Peyer's patch (tissue), 4 donors: ENCODE measurements at regions not wholly inside any gene's neighbourhood (a gene's known extent, or its start where the extent isn't known, plus 50 kb on each side); places are given as distances from the start of the nearest gene placed in this dataset.

ENCODE experiments used
- DNase-seq, 3 donors: peaks; one replicate each; pipeline ENCODE4 v3.0.0-alpha.2; 2017 to 2019
- H3K27ac ChIP-seq, 4 donors: fragments of 200-600 bp; sonication (generic); one replicate each; pipeline ENCODE4 v1.5.1; 2016 to 2019
- H3K27me3 ChIP-seq, 2 donors: fragments of 200-600 bp; sonication (generic); one replicate each; pipeline ENCODE4 v1.5.1; 2019
- H3K36me3 ChIP-seq, 3 donors: fragments of 200-600 bp; sonication (generic); one replicate each; pipeline ENCODE4 v1.5.1; 2016 to 2019
- H3K4me1 ChIP-seq, 4 donors: fragments of 200-600 bp; sonication (generic); one replicate each; pipeline ENCODE4 v1.5.1; 2016 to 2019
- H3K4me3 ChIP-seq, 4 donors: fragments of 200-600 bp; sonication (generic); 1 replicate in 3 of 4; 2 replicates in 1 of 4; pipeline ENCODE4 v1.5.1; 2016 to 2019; ENCODE audit warnings: mild to moderate bottlenecking in 1 of 4
- H3K9me3 ChIP-seq, 4 donors: fragments of 200-600 bp; sonication (generic); one replicate each; pipeline ENCODE4 v1.5.1; 2016 to 2019; ENCODE audit warnings: mild to moderate bottlenecking in 1 of 4
- CTCF ChIP-seq, 6 experiments: fragments of 450-650 bp in 4 of 6; fragments of 200-600 bp in 2 of 6; sonication (generic) in 1 of 6; IDR thresholded peaks; one replicate each; pipeline ENCODE4 v1.5.1; 2017 to 2019; ENCODE audit warnings: antibody characterized with exemption in 6 of 6, mild to moderate bottlenecking in 3 of 6, moderate library complexity in 1 of 6
- POLR2A ChIP-seq, 2 donors: fragments of 450-650 bp; IDR thresholded peaks; one replicate each; pipeline ENCODE4 v1.5.1; 2017; ENCODE audit warnings: antibody characterized with exemption in 2 of 2, mild to moderate bottlenecking in 2 of 2, moderate library complexity in 2 of 2

- Histone ChIP-seq H3K4me1 (no peaks in the 10 kb centered on the region), H3K4me3 (no peak overlapping the region), H3K36me3 (no peaks in the 10 kb centered on the region), H3K9me3 (no peaks in the 10 kb centered on the region), H3K27me3 (no peaks in the 10 kb centered on the region), H3K27ac (no peak overlapping the region)
- TF ChIP-seq CTCF (IDR thresholded peaks at IDR 0.05) (no peak), POLR2A (IDR thresholded peaks at IDR 0.05) (no peak)
- no peak for DNase-seq
These were observed 547.8 kb upstream of the TBL1XR1 start for GRCh38 chr3:177744873-177745606.

- Histone ChIP-seq H3K36me3 (no peaks in the 10 kb centered on the region), H3K9me3 (no peaks in the 10 kb centered on the region), H3K27me3 (no peaks in the 10 kb centered on the region), H3K4me1 (no peaks in the 10 kb centered on the region), H3K27ac (no peak overlapping the region), H3K4me3 (no peak overlapping the region)
- TF ChIP-seq POLR2A (IDR thresholded peaks at IDR 0.05) (no peak), CTCF (IDR thresholded peaks at IDR 0.05) (no peak)
- no peak for DNase-seq
These were observed 548.3 kb upstream of the TBL1XR1 start for GRCh38 chr3:177745607-177746005.

- H3K36me3 ChIP-seq, result no peaks in the 10 kb centered on the region
- no peak for DNase-seq
- H3K4me1 ChIP-seq, result no peaks in the 10 kb centered on the region
- H3K27me3 ChIP-seq, result no peaks in the 10 kb centered on the region
- no peak overlapping the region for H3K4me3 ChIP-seq
- TF ChIP-seq POLR2A (IDR thresholded peaks at IDR 0.05), result no peak
- TF ChIP-seq CTCF (IDR thresholded peaks at IDR 0.05), result no peak
- H3K27ac ChIP-seq, result no peak overlapping the region
- no peaks in the 10 kb centered on the region for H3K9me3 ChIP-seq
These were observed 549.2 kb upstream of the TBL1XR1 start for GRCh38 chr3:177746337-177746933.

GRCh38 chr3:177749836-177750235, 552.6 kb upstream of the TBL1XR1 start:
- TF ChIP-seq POLR2A (IDR thresholded peaks at IDR 0.05) (no peak), CTCF (IDR thresholded peaks at IDR 0.05) (no peak)
- Histone ChIP-seq H3K4me1 (no peaks in the 10 kb centered on the region), H3K36me3 (no peaks in the 10 kb centered on the region), H3K9me3 (no peaks in the 10 kb centered on the region), H3K27me3 (no peaks in the 10 kb centered on the region), H3K4me3 (no peak overlapping the region), H3K27ac (no peak overlapping the region)
- DNase-seq, result no peak

- H3K4me3 ChIP-seq, result no peak overlapping the region
- no peak overlapping the region for H3K27ac ChIP-seq
- no peaks in the 10 kb centered on the region for H3K9me3 ChIP-seq
- no peaks in the 10 kb centered on the region for H3K27me3 ChIP-seq
- no peaks in the 10 kb centered on the region for H3K36me3 ChIP-seq
- no peak for DNase-seq
- no peaks in the 10 kb centered on the region for H3K4me1 ChIP-seq
- TF ChIP-seq CTCF (IDR thresholded peaks at IDR 0.05) (no peak), POLR2A (IDR thresholded peaks at IDR 0.05) (no peak)
These were observed 553.2 kb upstream of the TBL1XR1 start for GRCh38 chr3:177750436-177750835.
